Activated naive CD8-positive, alpha-beta T cell treated with anti-CD3 and anti-CD28 coated beads, Interleukin-2, amount 10 ng/mL, durations not matched to agents 7 days and 5 days (primary cell): ENCODE measurements at regions not wholly inside any gene's neighbourhood (a gene's known extent, or its start where the extent isn't known, plus 50 kb on each side); places are given as distances from the start of the nearest gene placed in this dataset.

Source experiments
- ATAC-seq: fragments of 150-1000 bp; cut with Tn5 transposase; one replicate; pipeline ENCODE4 v1.10.0; 2021; ENCODE audit warnings: low read depth, moderate library complexity
- POLR2A ChIA-PET: fragments of 350-600 bp; sonication (Branson Sonifier 250); formaldehyde crosslinking; loops from one replicate; lab custom pipeline; 2021; ENCODE audit warnings: antibody characterized with exemption; lab: Charles Lee
- DNase-seq: peaks from one replicate; pipeline ENCODE4 v3.0.0; 2021
- H3K27ac Mint-ChIP-seq: one replicate; pipeline ENCODE4 v1.8.0; 2022; ENCODE audit warnings: mild to moderate bottlenecking, mixed read lengths
- H3K27me3 Mint-ChIP-seq: one replicate; pipeline ENCODE4 v1.8.0; 2022; ENCODE audit warnings: mild to moderate bottlenecking, moderate library complexity, mixed read lengths
- H3K36me3 Mint-ChIP-seq: one replicate; pipeline ENCODE4 v1.8.0; 2021; ENCODE audit warnings: mild to moderate bottlenecking, mixed read lengths
- H3K4me1 Mint-ChIP-seq: one replicate; pipeline ENCODE4 v1.8.0; 2021; ENCODE audit warnings: mixed read lengths
- H3K4me3 Mint-ChIP-seq: one replicate; pipeline ENCODE4 v1.8.0; 2022; ENCODE audit warnings: mild to moderate bottlenecking, moderate library complexity, mixed read lengths
- H3K9me3 Mint-ChIP-seq: one replicate; pipeline ENCODE4 v1.8.0; 2021; ENCODE audit warnings: mixed read lengths

- Mint-ChIP-seq H3K9me3 (no peaks in the 10 kb centered on the region), H3K4me1 (no peaks in the 10 kb centered on the region), H3K36me3 (no peaks in the 10 kb centered on the region), H3K27ac (no peak overlapping the region), H3K27me3 (peaks cover 4% of the 10 kb centered on the region), H3K4me3 (no peak overlapping the region)
- ATAC-seq, result no peak
- DNase-seq, result no peak
- POLR2A ChIA-PET, result no interaction called here
These were observed 738.4 kb upstream of the TMEM132C start for GRCh38 chr12:127528551-127528950.

DNA sequence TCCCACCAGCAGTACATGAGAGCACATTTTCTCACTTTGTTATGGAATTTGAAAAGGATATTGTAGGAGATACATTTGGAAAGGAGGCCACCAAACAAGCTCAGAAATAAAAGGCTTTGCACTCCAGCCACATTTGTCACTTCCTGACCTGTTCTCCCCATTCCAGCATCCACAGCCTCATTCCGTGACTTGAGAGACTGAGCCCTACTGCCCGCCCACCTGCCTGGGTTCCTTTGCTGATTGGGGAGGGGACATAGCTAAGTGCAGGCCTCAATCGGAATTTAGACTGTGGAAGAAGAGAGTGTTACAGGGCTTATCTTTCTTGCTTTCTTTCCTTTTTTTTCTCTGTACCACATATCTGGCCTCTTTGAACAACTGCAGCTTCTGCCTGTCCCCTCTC is 735.4 kb upstream of the TMEM132C start:
- peaks cover 4% of the 10 kb centered on the region for H3K27me3 Mint-ChIP-seq
- H3K4me1 Mint-ChIP-seq, result no peaks in the 10 kb centered on the region
- no peak overlapping the region for H3K27ac Mint-ChIP-seq
- ATAC-seq, result no peak
- H3K9me3 Mint-ChIP-seq, result no peaks in the 10 kb centered on the region
- no peaks in the 10 kb centered on the region for H3K36me3 Mint-ChIP-seq
- no peak overlapping the region for H3K4me3 Mint-ChIP-seq
- POLR2A ChIA-PET, result no interaction called here
- DNase-seq, result no peak

DNA sequence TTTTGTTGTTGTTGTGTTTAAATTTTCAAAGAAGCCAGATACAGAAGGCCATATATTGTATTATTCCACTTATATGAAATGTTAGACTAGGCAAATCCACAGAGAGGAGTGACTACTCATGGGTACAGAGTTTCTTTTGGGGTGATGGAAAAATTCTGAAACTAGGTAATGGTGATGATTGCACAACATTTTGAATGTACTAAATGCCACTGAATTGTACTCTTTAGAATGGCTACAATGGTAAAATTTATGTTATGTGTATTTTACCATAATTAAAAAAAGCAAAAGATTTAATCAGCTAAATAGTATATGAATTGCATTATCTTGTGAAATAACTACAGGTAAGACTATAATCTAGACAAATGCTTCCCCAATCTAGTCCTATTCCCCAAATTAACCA is 733.6 kb upstream of the TMEM132C start:
- Mint-ChIP-seq H3K27ac (no peak overlapping the region), H3K36me3 (no peaks in the 10 kb centered on the region), H3K4me3 (no peak overlapping the region), H3K9me3 (no peaks in the 10 kb centered on the region), H3K27me3 (peaks cover 4% of the 10 kb centered on the region), H3K4me1 (no peaks in the 10 kb centered on the region)
- ATAC-seq, result no peak
- no peak for DNase-seq
- POLR2A ChIA-PET, result no interaction called here

- Mint-ChIP-seq H3K36me3 (no peaks in the 10 kb centered on the region), H3K27me3 (peaks cover 4% of the 10 kb centered on the region), H3K27ac (no peak overlapping the region), H3K4me3 (no peak overlapping the region), H3K9me3 (no peaks in the 10 kb centered on the region), H3K4me1 (no peaks in the 10 kb centered on the region)
- ATAC-seq (no peak), DNase-seq (no peak)
- POLR2A ChIA-PET, result no interaction called here
These were observed 730.0 kb upstream of the TMEM132C start for GRCh38 chr12:127536833-127537428.

DNA sequence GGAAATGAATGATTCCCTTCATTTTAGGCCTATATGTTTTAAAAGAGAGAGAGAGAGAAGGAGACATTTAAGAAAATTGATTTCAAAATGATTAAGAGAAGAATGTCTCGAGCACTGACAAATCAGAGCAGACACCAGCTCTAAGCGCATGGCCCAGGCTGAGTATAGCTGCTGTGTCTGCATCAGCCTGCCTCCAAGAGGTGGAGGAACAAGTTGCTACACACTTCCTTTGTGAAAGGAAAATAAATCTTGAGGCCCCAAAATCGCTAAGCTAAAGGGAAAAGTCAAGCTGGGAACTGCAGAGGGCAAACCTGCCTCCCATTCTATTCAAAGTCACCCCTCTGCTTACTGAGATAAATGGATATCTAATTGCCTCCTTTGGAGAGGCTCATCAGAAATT is 728.7 kb upstream of the TMEM132C start:
- POLR2A ChIA-PET, result no interaction called here
- H3K4me3 Mint-ChIP-seq, result no peak overlapping the region
- H3K9me3 Mint-ChIP-seq, result no peaks in the 10 kb centered on the region
- H3K36me3 Mint-ChIP-seq, result no peaks in the 10 kb centered on the region
- no peak overlapping the region for H3K27ac Mint-ChIP-seq
- DNase-seq (no peak), ATAC-seq (no peak)
- no peaks in the 10 kb centered on the region for H3K4me1 Mint-ChIP-seq
- H3K27me3 Mint-ChIP-seq, result no peaks in the 10 kb centered on the region

GRCh38 chr12:127539226-127539858 is 727.6 kb upstream of the TMEM132C start:
- H3K4me3 Mint-ChIP-seq, result no peak overlapping the region
- no peaks in the 10 kb centered on the region for H3K4me1 Mint-ChIP-seq
- DNase-seq (no peak), ATAC-seq (no peak)
- H3K9me3 Mint-ChIP-seq, result no peaks in the 10 kb centered on the region
- no peaks in the 10 kb centered on the region for H3K27me3 Mint-ChIP-seq
- POLR2A ChIA-PET, result no interaction called here
- no peaks in the 10 kb centered on the region for H3K36me3 Mint-ChIP-seq
- no peak overlapping the region for H3K27ac Mint-ChIP-seq

DNA sequence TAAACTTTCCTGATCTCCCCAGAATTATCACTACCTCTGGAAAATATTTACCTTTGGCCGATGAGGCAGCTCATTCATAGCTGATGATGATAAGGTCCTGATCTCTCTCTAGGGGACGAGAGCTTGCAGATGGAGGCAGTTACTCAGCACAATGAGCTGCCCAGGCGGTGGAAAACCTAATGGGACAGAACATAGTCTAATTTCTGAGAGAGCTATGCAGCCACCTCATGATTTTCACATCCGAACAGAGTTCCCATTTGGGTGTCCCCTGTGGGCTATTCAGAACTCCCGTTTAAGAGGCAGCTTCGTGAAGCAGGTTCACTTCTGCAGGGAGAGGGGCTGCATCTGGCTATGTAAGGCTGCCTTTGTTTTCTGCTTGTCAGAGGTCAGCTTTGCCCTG is 724.6 kb upstream of the TMEM132C start:
- Mint-ChIP-seq H3K27me3 (no peaks in the 10 kb centered on the region), H3K4me3 (no peak overlapping the region), H3K27ac (no peak overlapping the region), H3K36me3 (no peaks in the 10 kb centered on the region), H3K9me3 (no peaks in the 10 kb centered on the region), H3K4me1 (no peaks in the 10 kb centered on the region)
- DNase-seq (no peak), ATAC-seq (no peak)
- POLR2A ChIA-PET, result no interaction called here

- Mint-ChIP-seq H3K36me3 (no peaks in the 10 kb centered on the region), H3K9me3 (no peaks in the 10 kb centered on the region), H3K4me3 (no peak overlapping the region), H3K27me3 (no peaks in the 10 kb centered on the region), H3K4me1 (no peaks in the 10 kb centered on the region), H3K27ac (no peak overlapping the region)
- no peak for ATAC-seq
- no peak for DNase-seq
- POLR2A ChIA-PET, result no interaction called here
These were observed 724.0 kb upstream of the TMEM132C start for GRCh38 chr12:127542931-127543330.

- POLR2A ChIA-PET, result no interaction called here
- DNase-seq, result no peak
- no peaks in the 10 kb centered on the region for H3K27me3 Mint-ChIP-seq
- ATAC-seq, result no peak
- H3K4me3 Mint-ChIP-seq, result no peak overlapping the region
- no peaks in the 10 kb centered on the region for H3K36me3 Mint-ChIP-seq
- no peaks in the 10 kb centered on the region for H3K4me1 Mint-ChIP-seq
- H3K27ac Mint-ChIP-seq, result no peak overlapping the region
- no peaks in the 10 kb centered on the region for H3K9me3 Mint-ChIP-seq
These were observed 720.1 kb upstream of the TMEM132C start for GRCh38 chr12:127546721-127547505.

DNA sequence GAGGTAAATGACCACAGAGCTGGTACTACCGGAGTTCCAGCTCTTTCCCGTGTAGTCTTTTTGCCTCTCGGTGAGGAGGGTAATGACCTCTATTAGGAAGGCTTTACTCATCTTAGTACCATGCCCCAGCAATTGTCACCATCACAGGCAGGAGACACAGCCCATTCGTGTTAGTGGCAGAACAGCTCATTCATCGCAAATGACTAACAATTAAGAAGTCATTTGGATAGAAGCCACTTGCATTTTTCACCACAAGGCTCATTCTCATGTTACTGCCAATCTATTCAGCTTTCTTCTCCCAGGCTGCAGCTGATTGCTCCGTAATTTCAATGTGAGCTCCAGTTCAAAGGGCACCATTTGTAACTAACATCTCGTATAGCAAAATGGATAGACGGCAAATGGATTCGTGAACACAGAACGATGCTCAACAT is 718.8 kb upstream of the TMEM132C start:
- no peaks in the 10 kb centered on the region for H3K4me1 Mint-ChIP-seq
- H3K27me3 Mint-ChIP-seq, result no peaks in the 10 kb centered on the region
- ATAC-seq (no peak), DNase-seq (no peak)
- H3K27ac Mint-ChIP-seq, result no peak overlapping the region
- H3K4me3 Mint-ChIP-seq, result no peak overlapping the region
- POLR2A ChIA-PET, result no interaction called here
- H3K36me3 Mint-ChIP-seq, result no peaks in the 10 kb centered on the region
- peaks cover 5% of the 10 kb centered on the region for H3K9me3 Mint-ChIP-seq

DNA sequence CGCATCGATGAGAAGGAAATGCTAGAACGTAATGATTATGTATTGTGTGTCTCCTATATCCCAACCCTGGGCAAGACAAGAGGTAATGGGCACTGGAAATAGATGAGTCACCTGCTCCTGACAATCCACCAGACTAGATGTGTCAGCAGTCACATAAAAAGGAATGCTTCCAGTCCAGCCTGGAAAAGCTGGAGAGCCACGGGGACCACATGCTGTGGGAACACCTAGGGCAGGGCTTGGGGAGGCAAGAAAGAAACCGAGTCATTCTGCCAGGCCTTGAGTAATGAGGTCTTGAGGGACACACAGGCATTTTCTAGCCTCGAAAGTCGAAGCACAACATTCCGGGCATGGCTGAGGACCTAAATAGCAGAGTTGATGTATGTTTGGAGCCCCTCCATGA is 716.7 kb upstream of the TMEM132C start:
- H3K4me1 Mint-ChIP-seq, result no peaks in the 10 kb centered on the region
- ATAC-seq, result no peak
- no peak overlapping the region for H3K4me3 Mint-ChIP-seq

DNA sequence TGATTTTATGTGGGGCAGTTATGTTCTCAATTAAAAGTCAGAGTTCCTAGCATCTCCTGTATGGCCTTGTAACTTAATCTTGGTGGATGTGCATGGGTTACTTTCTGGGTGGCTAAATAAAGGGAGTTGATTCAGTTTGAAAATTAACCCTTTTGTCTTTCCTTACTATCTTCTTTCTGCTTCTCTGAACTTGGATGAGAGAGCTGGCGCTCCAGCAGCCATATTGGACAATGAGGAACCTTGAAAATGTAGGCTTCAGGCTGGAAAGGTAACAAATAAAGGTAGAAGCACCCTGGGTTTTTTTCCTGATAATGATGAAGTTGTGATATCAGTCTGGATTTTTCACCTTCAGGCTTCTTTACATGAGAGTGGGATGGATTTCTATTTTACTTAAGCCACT is 714.1 kb upstream of the TMEM132C start:
- POLR2A ChIA-PET, result no interaction called here
- no peak overlapping the region for H3K4me3 Mint-ChIP-seq
- DNase-seq (no peak), ATAC-seq (no peak)
- no peaks in the 10 kb centered on the region for H3K36me3 Mint-ChIP-seq
- no peak overlapping the region for H3K27ac Mint-ChIP-seq
- H3K27me3 Mint-ChIP-seq, result no peaks in the 10 kb centered on the region
- no peaks in the 10 kb centered on the region for H3K4me1 Mint-ChIP-seq
- peaks cover 8% of the 10 kb centered on the region for H3K9me3 Mint-ChIP-seq

More for the DNA sequence above, 716.7 kb upstream of the TMEM132C start:
- Mint-ChIP-seq H3K27me3 (no peaks in the 10 kb centered on the region), H3K27ac (no peak overlapping the region), H3K9me3 (peaks cover 5% of the 10 kb centered on the region), H3K36me3 (no peaks in the 10 kb centered on the region)
- POLR2A ChIA-PET, result no interaction called here
- DNase-seq, result no peak

- Mint-ChIP-seq H3K36me3 (no peaks in the 10 kb centered on the region), H3K4me1 (peaks cover 16% of the 10 kb centered on the region), H3K9me3 (peaks cover 12% of the 10 kb centered on the region), H3K4me3 (no peak overlapping the region), H3K27ac (no peak overlapping the region), H3K27me3 (no peaks in the 10 kb centered on the region)
- DNase-seq, result no peak
- ATAC-seq, result no peak
- POLR2A ChIA-PET, result no interaction called here
These were observed 711.9 kb upstream of the TMEM132C start for GRCh38 chr12:127555071-127555470.
